Activated CD4-positive, alpha-beta memory T cell treated with anti-CD3 and anti-CD28 coated beads, Interleukin-2, amount 10 ng/mL, durations not matched to agents 7 days and 5 days (primary cell): ENCODE measurements at regions not wholly inside any gene's neighbourhood (a gene's known extent, or its start where the extent isn't known, plus 50 kb on each side); places are given as distances from the start of the nearest gene placed in this dataset.

Experiments
- CTCF ChIA-PET: fragments of 350-600 bp; sonication (Branson Sonifier 250); formaldehyde crosslinking; loops from one replicate; lab custom pipeline; 2021; ENCODE audit warnings: antibody characterized with exemption, inconsistent platforms; lab: Charles Lee
- POLR2A ChIA-PET: fragments of 350-600 bp; sonication (Branson Sonifier 250); formaldehyde crosslinking; loops from one replicate; lab custom pipeline; 2021; ENCODE audit warnings: antibody characterized with exemption; lab: Charles Lee
- DNase-seq: peaks from one replicate; pipeline ENCODE4 v3.0.0-alpha.2; 2020
- H3K27ac Mint-ChIP-seq: one replicate; pipeline ENCODE4 v1.8.0; 2021; ENCODE audit warnings: mild to moderate bottlenecking, mixed read lengths
- H3K27me3 Mint-ChIP-seq: one replicate; pipeline ENCODE4 v1.8.0; 2021; ENCODE audit warnings: mixed read lengths
- H3K36me3 Mint-ChIP-seq: one replicate; pipeline ENCODE4 v1.8.0; 2021; ENCODE audit warnings: low read depth, mixed read lengths
- H3K4me1 Mint-ChIP-seq: one replicate; pipeline ENCODE4 v1.8.0; 2021; ENCODE audit warnings: mixed read lengths
- H3K4me3 Mint-ChIP-seq: one replicate; pipeline ENCODE4 v1.8.0; 2021; ENCODE audit warnings: mild to moderate bottlenecking, mixed read lengths
- H3K9me3 Mint-ChIP-seq: one replicate; pipeline ENCODE4 v1.8.0; 2021; ENCODE audit warnings: mixed read lengths

DNA sequence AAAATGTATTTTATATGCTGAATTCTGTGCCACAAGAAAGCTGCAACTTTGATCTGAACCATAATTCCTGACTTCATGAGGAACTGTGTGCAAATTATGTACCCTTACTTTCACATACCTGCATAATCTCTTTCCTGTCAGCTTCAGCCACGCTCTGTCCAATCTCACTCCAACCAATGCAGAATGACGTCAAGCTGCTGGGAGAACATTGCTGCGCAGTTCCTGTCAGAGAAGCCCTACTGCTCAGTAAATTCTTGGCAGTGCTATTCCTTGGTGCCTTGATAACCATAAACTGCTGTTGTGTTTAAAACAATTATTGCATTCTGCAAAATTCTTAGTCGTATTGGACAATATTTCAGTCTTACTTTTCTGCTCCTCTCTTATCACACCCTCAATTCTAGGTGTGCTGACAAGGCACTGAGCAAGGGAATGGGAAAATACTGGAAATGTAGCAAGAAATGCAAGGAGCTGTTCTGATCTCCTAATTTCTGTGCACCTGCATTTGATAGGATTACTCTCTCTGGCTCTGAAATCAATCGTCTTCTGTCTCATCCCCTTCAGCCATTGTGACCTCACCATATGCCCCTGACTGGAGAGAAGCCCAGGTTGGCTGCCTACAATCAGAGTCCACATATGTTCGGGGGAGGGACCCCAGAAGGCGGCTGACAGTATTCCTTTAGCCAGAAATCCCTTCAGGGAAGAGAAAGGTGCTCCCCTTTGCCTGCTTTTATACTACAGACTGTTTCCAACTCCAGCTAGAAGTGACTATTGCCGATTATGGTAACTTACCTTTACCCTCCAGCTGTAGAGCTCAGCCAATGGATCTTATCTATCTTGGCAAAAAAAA, 274.9 kb upstream of the NOVA1 start:
- H3K4me3 Mint-ChIP-seq = no peak overlapping the region
- ChIA-PET CTCF (no interaction called here), POLR2A (no interaction called here)
- no peaks in the 10 kb centered on the region for H3K36me3 Mint-ChIP-seq
- no peak for DNase-seq
- H3K9me3 Mint-ChIP-seq = peaks cover 13% of the 10 kb centered on the region
- no peak overlapping the region for H3K27ac Mint-ChIP-seq
- H3K27me3 Mint-ChIP-seq = no peaks in the 10 kb centered on the region
- no peaks in the 10 kb centered on the region for H3K4me1 Mint-ChIP-seq

DNA sequence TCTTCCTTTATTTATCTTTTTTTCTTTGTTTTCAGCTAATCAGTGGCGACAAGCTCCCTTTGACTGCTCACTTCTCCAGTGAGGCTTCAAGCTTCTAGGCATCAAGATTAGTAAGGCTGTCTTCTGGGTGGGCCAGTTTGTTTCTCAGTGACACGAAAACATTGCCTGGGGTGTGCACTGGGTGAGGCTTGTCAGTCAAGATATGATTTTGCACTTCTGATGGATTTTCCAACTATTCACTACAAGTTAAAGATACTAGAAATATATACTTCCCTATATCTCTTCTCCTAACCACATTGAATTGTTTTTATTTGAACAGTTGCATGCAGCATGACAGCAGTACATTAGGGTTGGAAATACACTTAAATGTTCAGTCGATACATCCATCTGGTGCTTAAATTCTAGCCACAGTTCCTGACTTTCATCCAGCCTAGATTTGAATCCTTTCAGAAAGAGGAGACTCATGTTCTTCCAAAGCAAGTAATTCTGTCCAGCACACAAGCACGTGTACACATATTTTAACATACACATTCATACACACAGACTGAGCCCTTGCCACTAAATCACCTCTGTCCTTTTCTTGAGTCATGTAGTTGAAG, 275.6 kb upstream of the NOVA1 start:
- DNase-seq = no peak
- Mint-ChIP-seq H3K27ac (no peak overlapping the region), H3K36me3 (no peaks in the 10 kb centered on the region), H3K4me1 (no peaks in the 10 kb centered on the region), H3K4me3 (no peak overlapping the region), H3K9me3 (peaks cover 13% of the 10 kb centered on the region), H3K27me3 (no peaks in the 10 kb centered on the region)
- ChIA-PET CTCF (no interaction called here), POLR2A (no interaction called here)

DNA sequence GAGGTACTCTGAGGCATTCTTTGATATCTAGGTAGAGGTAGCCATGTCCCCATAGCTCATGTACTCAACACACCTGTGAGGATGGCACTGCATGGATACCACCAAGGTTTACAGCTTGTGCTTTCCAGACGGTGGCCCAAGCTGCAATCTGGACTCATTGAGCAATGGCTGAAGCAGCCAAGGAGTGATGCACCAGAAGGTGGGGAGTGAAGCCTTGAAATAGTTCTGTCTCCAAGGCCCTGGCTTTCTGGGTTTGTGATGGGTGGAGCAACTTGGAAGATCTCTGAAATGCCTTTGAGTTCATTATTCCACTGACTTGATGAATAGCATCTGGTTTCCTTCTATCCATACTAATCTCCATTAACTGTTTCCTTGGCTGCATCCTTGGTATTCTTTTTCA, 290.0 kb upstream of the NOVA1 start:
- Mint-ChIP-seq H3K4me3 (no peak overlapping the region), H3K36me3 (no peaks in the 10 kb centered on the region), H3K4me1 (no peaks in the 10 kb centered on the region), H3K9me3 (peaks cover 5% of the 10 kb centered on the region), H3K27ac (no peak overlapping the region), H3K27me3 (no peaks in the 10 kb centered on the region)
- POLR2A ChIA-PET = no interaction called here
- CTCF ChIA-PET = no interaction called here
- DNase-seq = no peak

DNA sequence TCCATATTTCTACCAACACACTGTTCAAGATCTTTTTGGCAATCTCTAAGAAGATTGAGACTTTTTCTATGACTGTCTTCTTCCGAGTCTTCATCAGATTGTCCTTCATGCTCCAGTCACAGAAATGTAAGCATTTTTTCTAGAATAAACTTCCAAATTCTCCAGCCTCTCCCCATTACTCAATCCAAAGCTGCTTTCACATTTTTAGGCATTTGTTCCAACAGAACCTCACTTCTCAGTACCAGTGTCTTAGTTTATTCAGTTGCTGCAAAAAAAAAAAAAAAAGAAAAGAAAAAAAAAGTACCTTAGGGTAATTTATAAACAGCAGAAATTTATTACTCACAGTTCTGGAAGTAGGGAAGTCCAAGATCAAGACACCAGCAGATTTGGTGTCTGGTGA, 290.8 kb upstream of the NOVA1 start:
- Mint-ChIP-seq H3K27ac (no peak overlapping the region), H3K36me3 (no peaks in the 10 kb centered on the region), H3K9me3 (peaks cover 5% of the 10 kb centered on the region), H3K4me3 (no peak overlapping the region), H3K27me3 (no peaks in the 10 kb centered on the region), H3K4me1 (no peaks in the 10 kb centered on the region)
- CTCF ChIA-PET = no interaction called here
- DNase-seq = no peak
- POLR2A ChIA-PET = no interaction called here

DNA sequence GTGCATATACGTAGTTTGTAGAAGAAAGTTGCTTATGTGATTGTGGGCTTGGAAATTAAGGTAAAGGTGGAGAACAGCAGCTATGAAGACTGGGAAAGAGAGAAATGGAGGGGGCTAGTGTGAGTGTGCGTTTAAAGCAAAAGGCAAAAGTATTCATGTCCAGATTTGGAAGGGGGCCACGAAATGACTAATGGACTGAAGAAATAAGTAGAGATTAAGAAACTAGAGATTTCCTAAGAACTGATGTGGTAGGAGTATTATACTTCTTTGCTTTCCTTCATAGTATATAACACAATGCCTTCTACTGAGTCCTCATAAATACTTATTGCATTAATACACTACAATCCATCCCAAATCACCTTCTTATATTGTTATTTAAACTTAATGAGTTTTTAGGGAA, 298.6 kb upstream of the NOVA1 start:
- no peaks in the 10 kb centered on the region for H3K4me1 Mint-ChIP-seq
- ChIA-PET POLR2A (no interaction called here), CTCF (no interaction called here)
- no peaks in the 10 kb centered on the region for H3K36me3 Mint-ChIP-seq
- H3K27ac Mint-ChIP-seq = no peak overlapping the region
- no peaks in the 10 kb centered on the region for H3K27me3 Mint-ChIP-seq
- no peak overlapping the region for H3K4me3 Mint-ChIP-seq
- H3K9me3 Mint-ChIP-seq = peaks cover 12% of the 10 kb centered on the region
- no peak for DNase-seq

DNA sequence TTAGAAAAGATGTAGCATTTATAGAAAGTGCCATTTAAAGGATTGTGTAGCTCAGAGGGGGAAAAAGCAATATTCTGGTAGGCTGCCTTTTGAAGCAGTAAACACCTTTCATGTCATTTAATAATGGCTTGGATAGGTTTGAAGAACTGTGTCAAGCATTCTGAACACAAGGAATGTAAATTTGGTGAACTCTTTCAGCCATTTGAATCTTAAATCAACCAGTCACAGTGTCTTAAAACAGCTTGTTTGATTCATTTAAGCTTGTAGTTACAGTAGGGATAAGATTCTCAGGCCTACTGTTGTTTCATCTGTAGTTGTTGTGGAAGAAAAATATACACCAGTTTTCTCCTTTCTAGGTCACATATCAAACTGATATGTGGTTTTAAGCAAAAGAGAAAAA, 299.4 kb upstream of the NOVA1 start:
- no peaks in the 10 kb centered on the region for H3K27me3 Mint-ChIP-seq
- no peaks in the 10 kb centered on the region for H3K36me3 Mint-ChIP-seq
- H3K4me3 Mint-ChIP-seq = no peak overlapping the region
- POLR2A ChIA-PET = no interaction called here
- DNase-seq = no peak
- CTCF ChIA-PET = no interaction called here
- H3K27ac Mint-ChIP-seq = no peak overlapping the region
- H3K9me3 Mint-ChIP-seq = peaks cover 12% of the 10 kb centered on the region
- H3K4me1 Mint-ChIP-seq = no peaks in the 10 kb centered on the region

DNA sequence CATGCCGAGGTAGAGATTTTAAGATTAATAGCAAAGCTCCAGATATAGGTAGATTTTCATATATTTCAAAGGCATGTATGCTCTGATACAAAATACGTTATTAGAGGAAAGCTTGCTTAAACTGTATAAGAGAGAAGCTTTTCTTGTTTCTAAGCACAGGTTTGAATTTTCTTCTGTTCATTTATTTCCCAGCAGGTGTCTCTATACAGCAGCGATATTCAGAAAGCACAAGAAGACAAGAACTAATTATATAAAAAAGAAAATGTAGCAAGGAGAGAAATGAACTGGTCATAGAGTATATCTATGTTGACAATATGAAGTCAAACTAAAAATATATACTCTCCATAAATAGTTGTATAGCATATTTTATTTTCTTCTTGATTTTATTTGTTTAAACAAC, 307.4 kb upstream of the NOVA1 start:
- Mint-ChIP-seq H3K4me1 (no peaks in the 10 kb centered on the region), H3K4me3 (no peak overlapping the region), H3K36me3 (no peaks in the 10 kb centered on the region), H3K27ac (no peak overlapping the region), H3K27me3 (no peaks in the 10 kb centered on the region), H3K9me3 (peaks cover 6% of the 10 kb centered on the region)
- no peak for DNase-seq
- ChIA-PET CTCF (no interaction called here), POLR2A (no interaction called here)

DNA sequence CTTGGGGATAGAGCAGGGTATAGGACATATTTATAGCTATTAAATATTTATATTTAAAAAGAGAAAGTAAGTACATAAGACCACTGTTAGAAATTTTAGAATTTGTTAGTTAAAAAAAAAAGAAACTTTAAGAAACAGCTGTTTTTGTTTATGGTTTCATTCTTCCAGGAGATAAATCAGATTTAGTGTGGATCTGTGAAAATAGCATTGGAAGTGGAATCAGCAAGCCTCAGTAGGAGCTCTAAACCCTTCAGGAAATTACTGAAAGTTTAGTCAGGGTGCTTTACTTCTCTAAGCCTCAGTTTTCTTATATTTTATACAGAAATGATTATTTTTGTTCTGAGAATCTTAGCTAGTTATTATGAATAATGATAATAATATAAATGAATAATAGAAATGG, 316.0 kb upstream of the NOVA1 start:
- H3K9me3 Mint-ChIP-seq = peaks cover 9% of the 10 kb centered on the region
- no peak overlapping the region for H3K4me3 Mint-ChIP-seq
- no peaks in the 10 kb centered on the region for H3K4me1 Mint-ChIP-seq
- ChIA-PET CTCF (no interaction called here), POLR2A (no interaction called here)
- DNase-seq = no peak
- no peaks in the 10 kb centered on the region for H3K36me3 Mint-ChIP-seq
- H3K27ac Mint-ChIP-seq = no peak overlapping the region
- no peaks in the 10 kb centered on the region for H3K27me3 Mint-ChIP-seq

DNA sequence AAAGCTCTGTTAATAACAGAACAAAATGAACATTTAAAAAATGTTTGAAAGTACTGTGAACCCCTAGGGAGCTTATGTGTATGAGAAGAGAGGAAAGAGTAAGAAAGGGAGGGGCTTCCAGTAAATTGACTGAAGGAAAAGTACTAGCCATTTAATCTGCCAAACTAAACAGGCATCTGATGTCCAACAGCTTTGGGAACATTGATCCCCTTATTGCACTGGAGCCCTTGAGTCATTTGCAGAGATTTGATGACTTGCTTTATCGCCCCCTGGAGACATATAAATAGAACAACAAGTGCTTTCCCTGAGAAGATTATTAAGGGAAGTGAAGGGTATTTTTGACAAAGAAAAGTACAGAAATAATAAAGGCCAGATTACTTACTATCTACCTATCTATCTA, 319.3 kb upstream of the NOVA1 start:
- ChIA-PET CTCF (no interaction called here), POLR2A (no interaction called here)
- H3K4me1 Mint-ChIP-seq = no peaks in the 10 kb centered on the region
- DNase-seq = no peak
- H3K27me3 Mint-ChIP-seq = no peaks in the 10 kb centered on the region
- no peak overlapping the region for H3K4me3 Mint-ChIP-seq
- peaks cover 16% of the 10 kb centered on the region for H3K9me3 Mint-ChIP-seq
- H3K27ac Mint-ChIP-seq = no peak overlapping the region
- H3K36me3 Mint-ChIP-seq = no peaks in the 10 kb centered on the region

DNA sequence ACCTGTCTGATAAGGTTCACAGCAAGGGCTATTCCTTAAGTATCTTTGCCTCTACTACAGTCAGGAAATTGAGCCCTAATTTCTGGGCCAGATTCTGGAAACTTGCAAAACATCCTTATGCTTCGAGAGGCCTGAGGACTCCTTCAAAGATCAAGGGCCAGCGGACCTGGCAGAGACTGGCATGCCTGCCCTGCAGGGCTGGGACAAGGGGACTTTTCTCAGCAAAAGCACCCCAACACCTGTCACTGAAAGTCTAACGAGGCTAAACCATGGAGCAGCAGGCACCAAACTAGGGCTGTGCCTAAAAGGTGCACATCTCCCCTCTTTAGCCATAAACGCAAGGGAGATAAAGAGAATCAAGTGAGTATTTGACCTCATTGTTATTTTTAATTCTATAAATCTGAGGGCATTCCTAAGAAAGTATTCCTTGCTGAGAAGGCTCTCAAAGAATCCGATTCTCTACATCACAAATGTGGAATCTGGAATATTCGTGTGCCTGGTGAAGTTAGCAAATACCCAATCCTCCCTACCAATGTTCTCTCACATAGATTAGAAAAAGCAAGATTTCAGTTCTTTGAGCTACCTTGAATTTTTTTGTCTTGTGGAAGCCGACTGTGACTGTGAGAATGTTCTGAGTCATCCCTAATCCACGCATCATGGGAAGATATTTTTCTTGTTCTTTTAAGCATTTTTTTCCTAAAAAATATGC, 328.2 kb upstream of the NOVA1 start:
- POLR2A ChIA-PET = no interaction called here
- no peak overlapping the region for H3K27ac Mint-ChIP-seq
- CTCF ChIA-PET = no interaction called here

DNA sequence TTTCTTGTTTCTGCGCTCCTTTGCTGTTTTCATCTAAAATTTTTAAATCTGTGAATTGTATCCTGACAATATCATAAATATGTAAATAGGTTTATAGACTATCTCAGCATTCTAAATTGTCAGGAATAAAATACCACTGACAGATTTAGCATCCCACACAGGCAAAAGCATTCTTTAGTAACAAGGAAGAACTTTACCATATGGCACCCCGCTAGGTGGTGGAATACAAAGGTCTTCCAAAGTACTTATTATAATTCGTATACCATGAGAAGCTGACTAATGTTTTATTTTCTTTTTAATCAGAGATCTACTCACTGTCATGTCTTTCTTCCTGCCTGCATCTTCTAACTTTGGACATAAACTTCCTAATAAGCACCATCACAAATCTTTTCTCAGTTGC, 328.8 kb upstream of the NOVA1 start:
- no peak overlapping the region for H3K4me3 Mint-ChIP-seq
- no peaks in the 10 kb centered on the region for H3K36me3 Mint-ChIP-seq
- POLR2A ChIA-PET = no interaction called here
- H3K4me1 Mint-ChIP-seq = no peaks in the 10 kb centered on the region
- H3K27ac Mint-ChIP-seq = no peak overlapping the region
- H3K27me3 Mint-ChIP-seq = no peaks in the 10 kb centered on the region
- no peak for DNase-seq
- peaks cover 9% of the 10 kb centered on the region for H3K9me3 Mint-ChIP-seq
- CTCF ChIA-PET = no interaction called here

More for the DNA sequence above, 328.2 kb upstream of the NOVA1 start:
- H3K9me3 Mint-ChIP-seq = peaks cover 11% of the 10 kb centered on the region
- H3K36me3 Mint-ChIP-seq = no peaks in the 10 kb centered on the region
- DNase-seq = no peak
- no peaks in the 10 kb centered on the region for H3K4me1 Mint-ChIP-seq
- no peaks in the 10 kb centered on the region for H3K27me3 Mint-ChIP-seq
- no peak overlapping the region for H3K4me3 Mint-ChIP-seq

DNA sequence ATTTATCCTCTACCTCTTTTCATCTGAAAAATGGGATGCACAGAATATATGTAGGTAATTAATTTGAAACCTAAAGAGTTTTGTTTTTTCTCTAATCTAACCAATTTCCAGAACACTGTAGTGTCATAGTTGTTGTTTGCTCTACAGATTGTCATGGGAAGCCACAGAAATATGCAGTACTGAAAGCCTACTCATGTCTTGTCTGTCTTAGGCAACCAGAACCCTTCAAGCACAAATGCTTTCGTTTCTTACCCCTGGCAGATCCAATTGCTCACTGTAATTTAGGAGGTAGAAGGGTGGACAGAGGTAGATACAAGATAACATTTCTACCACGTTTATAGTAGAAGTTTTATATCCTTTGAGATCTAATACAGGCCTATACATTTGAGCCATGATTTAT, 330.2 kb upstream of the NOVA1 start:
- DNase-seq = no peak
- CTCF ChIA-PET = no interaction called here
- H3K4me3 Mint-ChIP-seq = no peak overlapping the region
- H3K9me3 Mint-ChIP-seq = peaks cover 11% of the 10 kb centered on the region
- no peak overlapping the region for H3K27ac Mint-ChIP-seq
- no peaks in the 10 kb centered on the region for H3K36me3 Mint-ChIP-seq
- H3K27me3 Mint-ChIP-seq = no peaks in the 10 kb centered on the region
- no peaks in the 10 kb centered on the region for H3K4me1 Mint-ChIP-seq
- POLR2A ChIA-PET = no interaction called here

DNA sequence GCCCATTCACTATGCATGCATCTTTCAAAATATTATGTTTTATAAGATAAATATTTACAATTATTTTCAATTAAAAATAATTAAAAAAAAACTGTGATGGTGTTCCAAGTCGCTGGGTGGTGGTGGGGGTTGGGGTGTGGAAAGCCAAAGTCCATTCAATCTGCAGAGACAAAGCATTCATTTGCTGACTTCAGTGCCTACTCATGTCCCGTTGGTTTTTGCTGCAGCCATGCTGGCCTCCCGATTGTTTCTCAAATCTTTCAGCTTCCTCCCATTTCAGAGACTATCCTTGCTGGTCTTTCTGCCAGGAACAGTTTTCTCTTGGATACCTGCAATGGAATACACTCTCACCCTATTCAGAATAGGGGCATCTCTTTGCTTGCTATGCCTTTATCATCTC, 331.5 kb upstream of the NOVA1 start:
- Mint-ChIP-seq H3K4me3 (no peak overlapping the region), H3K36me3 (no peaks in the 10 kb centered on the region), H3K27ac (no peak overlapping the region), H3K4me1 (no peaks in the 10 kb centered on the region), H3K27me3 (no peaks in the 10 kb centered on the region), H3K9me3 (peaks cover 11% of the 10 kb centered on the region)
- ChIA-PET POLR2A (no interaction called here), CTCF (no interaction called here)
- no peak for DNase-seq
